ENCODE measurements at regions not wholly inside any gene's neighbourhood (a gene's known extent, or its start where the extent isn't known, plus 50 kb on each side); places are given as distances from the start of the nearest gene placed in this dataset.
"Not testable (repeated sequence)": the region's sequence is repeated elsewhere in the genome, so short reads cannot be mapped to it uniquely, and the experiment has no call there.

- intact Hi-C loops (cut with DNase I), result no loop called here
- DNase-seq (no peak), ATAC-seq (no peak)
- Histone ChIP-seq H3K9me3 (no peaks in the 10 kb centered on the region), H3K4me1 (no peaks in the 10 kb centered on the region), H3K4me3 (no peak overlapping the region), H3K27me3 (ENCODE audit: low read depth) (no peaks in the 10 kb centered on the region), H3K36me3 (no peaks in the 10 kb centered on the region), H3K27ac (no peak overlapping the region)
- TF ChIP-seq, protein P1, sequence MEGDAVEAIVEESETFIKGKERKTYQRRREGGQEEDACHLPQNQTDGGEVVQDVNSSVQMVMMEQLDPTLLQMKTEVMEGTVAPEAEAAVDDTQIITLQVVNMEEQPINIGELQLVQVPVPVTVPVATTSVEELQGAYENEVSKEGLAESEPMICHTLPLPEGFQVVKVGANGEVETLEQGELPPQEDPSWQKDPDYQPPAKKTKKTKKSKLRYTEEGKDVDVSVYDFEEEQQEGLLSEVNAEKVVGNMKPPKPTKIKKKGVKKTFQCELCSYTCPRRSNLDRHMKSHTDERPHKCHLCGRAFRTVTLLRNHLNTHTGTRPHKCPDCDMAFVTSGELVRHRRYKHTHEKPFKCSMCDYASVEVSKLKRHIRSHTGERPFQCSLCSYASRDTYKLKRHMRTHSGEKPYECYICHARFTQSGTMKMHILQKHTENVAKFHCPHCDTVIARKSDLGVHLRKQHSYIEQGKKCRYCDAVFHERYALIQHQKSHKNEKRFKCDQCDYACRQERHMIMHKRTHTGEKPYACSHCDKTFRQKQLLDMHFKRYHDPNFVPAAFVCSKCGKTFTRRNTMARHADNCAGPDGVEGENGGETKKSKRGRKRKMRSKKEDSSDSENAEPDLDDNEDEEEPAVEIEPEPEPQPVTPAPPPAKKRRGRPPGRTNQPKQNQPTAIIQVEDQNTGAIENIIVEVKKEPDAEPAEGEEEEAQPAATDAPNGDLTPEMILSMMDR (IDR thresholded peaks at IDR 0.05), result no peak
These were observed 247.5 kb downstream of the TMEM161B start for GRCh38 chr5:88021141-88021540.

DNA sequence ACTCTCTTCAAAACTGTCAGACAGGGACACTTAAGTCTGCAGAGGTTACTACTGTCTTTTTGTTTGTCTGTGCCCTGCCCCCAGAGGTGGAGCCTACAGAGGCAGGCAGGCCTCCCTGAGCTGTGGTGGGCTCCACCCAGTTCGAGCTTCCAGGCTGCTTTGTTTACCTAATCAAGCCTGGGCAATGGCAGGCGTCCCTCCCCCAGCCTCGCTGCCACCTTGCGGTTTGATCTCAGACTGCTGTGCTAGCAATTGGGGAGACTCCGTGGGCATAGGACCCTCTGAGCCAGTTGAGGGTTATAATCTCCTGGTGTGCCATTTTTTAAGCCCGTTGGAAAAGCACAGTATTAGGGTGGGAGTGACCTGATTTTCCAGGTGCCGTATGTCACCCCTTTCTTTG, 253.7 kb downstream of the TMEM161B start:
- H3K27me3 ChIP-seq (ENCODE audit: low read depth); H3K9me3 ChIP-seq; H3K27ac ChIP-seq; ATAC-seq; H3K4me3 ChIP-seq; DNase-seq; H3K4me1 ChIP-seq; intact Hi-C loops (cut with DNase I); H3K36me3 ChIP-seq: not testable (repeated sequence)

- H3K27ac ChIP-seq, result no peak overlapping the region
- no peaks in the 10 kb centered on the region for H3K27me3 ChIP-seq (ENCODE audit: low read depth)
- no peaks in the 10 kb centered on the region for H3K4me1 ChIP-seq
- DNase-seq, result no peak
- no peak for ATAC-seq
- no peaks in the 10 kb centered on the region for H3K9me3 ChIP-seq
- intact Hi-C loops (cut with DNase I), result no loop called here
- no peak overlapping the region for H3K4me3 ChIP-seq
- no peaks in the 10 kb centered on the region for H3K36me3 ChIP-seq
- TF ChIP-seq, protein P1 (IDR thresholded peaks at IDR 0.05), result no peak
These were observed 267.8 kb downstream of the TMEM161B start for GRCh38 chr5:88000877-88001276.

GRCh38 chr5:87997662-87998061, 271.0 kb downstream of the TMEM161B start:
- Histone ChIP-seq H3K27ac (no peak overlapping the region), H3K36me3 (no peaks in the 10 kb centered on the region), H3K9me3 (no peaks in the 10 kb centered on the region), H3K4me3 (no peak overlapping the region), H3K27me3 (ENCODE audit: low read depth) (no peaks in the 10 kb centered on the region), H3K4me1 (no peaks in the 10 kb centered on the region)
- intact Hi-C loops (cut with DNase I), result no loop called here
- TF ChIP-seq, protein P1 (IDR thresholded peaks at IDR 0.05), result no peak
- ATAC-seq (no peak), DNase-seq (no peak)

DNA sequence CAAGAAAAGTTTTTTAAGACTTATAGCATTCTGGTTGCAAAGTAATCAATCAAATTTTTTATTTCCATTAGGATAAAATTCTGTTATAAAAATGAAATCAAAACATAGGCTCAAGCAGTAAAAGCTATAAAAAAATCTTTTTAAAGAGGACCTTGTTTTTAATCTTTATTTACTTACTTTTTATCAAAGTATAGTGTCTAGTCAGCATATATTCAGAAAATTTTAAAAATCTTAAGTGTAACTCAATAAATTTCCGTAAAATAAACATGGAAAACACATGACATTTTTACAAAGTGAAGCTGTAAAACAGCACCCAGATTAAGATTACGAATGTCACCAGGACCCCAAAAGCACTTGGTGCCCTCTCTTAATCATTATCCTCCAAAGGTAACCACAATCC, 302.4 kb downstream of the TMEM161B start:
- TF ChIP-seq, protein P1 (IDR thresholded peaks at IDR 0.05), result no peak
- Histone ChIP-seq H3K4me1 (no peaks in the 10 kb centered on the region), H3K27me3 (ENCODE audit: low read depth) (no peaks in the 10 kb centered on the region), H3K27ac (no peak overlapping the region), H3K4me3 (no peak overlapping the region), H3K9me3 (no peaks in the 10 kb centered on the region), H3K36me3 (no peaks in the 10 kb centered on the region)
- intact Hi-C loops (cut with DNase I), result no loop called here
- no peak for ATAC-seq
- DNase-seq, result no peak

DNA sequence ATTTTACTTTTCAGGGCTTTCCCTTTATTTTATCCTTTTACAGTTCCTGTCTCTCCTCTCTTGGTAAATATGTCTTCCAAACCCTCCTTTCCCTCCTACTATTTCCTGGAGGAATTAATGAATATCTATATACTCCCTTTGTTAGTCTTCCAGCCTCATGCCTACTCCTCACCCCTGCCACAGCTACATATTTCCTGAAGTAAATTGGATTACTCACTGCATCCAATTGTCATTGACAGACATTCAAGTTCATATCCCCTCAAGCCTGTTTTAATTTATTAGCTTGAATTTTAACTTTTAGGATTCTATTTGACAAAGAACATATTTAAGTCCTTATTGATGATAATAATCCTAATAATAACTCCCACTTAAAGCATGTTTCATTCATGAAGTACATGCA, 314.5 kb downstream of the TMEM161B start:
- TF ChIP-seq, protein P1 (IDR thresholded peaks at IDR 0.05), result no peak
- Histone ChIP-seq H3K27me3 (ENCODE audit: low read depth) (no peaks in the 10 kb centered on the region), H3K36me3 (no peaks in the 10 kb centered on the region), H3K9me3 (no peaks in the 10 kb centered on the region), H3K27ac (no peak overlapping the region), H3K4me3 (no peak overlapping the region), H3K4me1 (no peaks in the 10 kb centered on the region)
- DNase-seq (no peak), ATAC-seq (no peak)
- intact Hi-C loops (cut with DNase I), result no loop called here

Data from lower lobe of right lung (tissue), 2 donors.